Hematopoietic multipotent progenitor cell (in vitro differentiated cells): ENCODE measurements at regions not wholly inside any gene's neighbourhood (a gene's known extent, or its start where the extent isn't known, plus 50 kb on each side); places are given as distances from the start of the nearest gene placed in this dataset.

Experiments
- DNase-seq, 3 donors: peaks; one replicate each; pipeline ENCODE4 v3.0.0-alpha.2; 2011 to 2015; ENCODE audit warnings: low read depth in 2 of 3, low spot score in 2 of 3

GRCh38 chr11:127395034-127395433, 394.5 kb upstream of the KIRREL3 start:
- no peak for DNase-seq

GRCh38 chr11:127393460-127393997, 393.0 kb upstream of the KIRREL3 start:
- no peak for DNase-seq

GRCh38 chr11:127392575-127392974, 392.0 kb upstream of the KIRREL3 start:
- DNase-seq, result no peak

- no peak for DNase-seq
These were observed 389.9 kb upstream of the KIRREL3 start for GRCh38 chr11:127390465-127390864.

GRCh38 chr11:127385071-127385470, 384.5 kb upstream of the KIRREL3 start:
- DNase-seq, result no peak

- DNase-seq, result no peak
These were observed 382.5 kb upstream of the KIRREL3 start for GRCh38 chr11:127383026-127383425.

- DNase-seq, result no peak
These were observed 380.7 kb upstream of the KIRREL3 start for GRCh38 chr11:127381247-127381646.

GRCh38 chr11:127379686-127380085, 379.1 kb upstream of the KIRREL3 start:
- no peak for DNase-seq

GRCh38 chr11:127376301-127376700, 375.7 kb upstream of the KIRREL3 start:
- DNase-seq, result no peak

- no peak for DNase-seq
These were observed 368.8 kb upstream of the KIRREL3 start for GRCh38 chr11:127369356-127369755.

GRCh38 chr11:127362754-127363308, 362.3 kb upstream of the KIRREL3 start:
- no peak for DNase-seq

- DNase-seq, result no peak
These were observed 357.6 kb upstream of the KIRREL3 start for GRCh38 chr11:127358160-127358559.

GRCh38 chr11:127350476-127350875, 349.9 kb upstream of the KIRREL3 start:
- DNase-seq, result no peak

- DNase-seq, result peak in 2 of 3 donors; percentile 12 to 49
These were observed 345.4 kb upstream of the KIRREL3 start for GRCh38 chr11:127345819-127346459.

- no peak for DNase-seq
These were observed 339.9 kb upstream of the KIRREL3 start for GRCh38 chr11:127340438-127340837.

GRCh38 chr11:127339376-127339775, 338.8 kb upstream of the KIRREL3 start:
- no peak for DNase-seq

- no peak for DNase-seq
These were observed 338.1 kb upstream of the KIRREL3 start for GRCh38 chr11:127338380-127339259.

GRCh38 chr11:127334466-127334865, 333.9 kb upstream of the KIRREL3 start:
- DNase-seq, result no peak

- DNase-seq, result no peak
These were observed 332.3 kb upstream of the KIRREL3 start for GRCh38 chr11:127332896-127333295.

- no peak for DNase-seq
These were observed 329.5 kb upstream of the KIRREL3 start for GRCh38 chr11:127330044-127330443.

GRCh38 chr11:127308291-127308690, 307.7 kb upstream of the KIRREL3 start:
- DNase-seq, result no peak

- DNase-seq, result no peak
These were observed 307.1 kb upstream of the KIRREL3 start for GRCh38 chr11:127307700-127308099.
